Neural cell (in vitro differentiated cells): ENCODE measurements at regions not wholly inside any gene's neighbourhood (a gene's known extent, or its start where the extent isn't known, plus 50 kb on each side); places are given as distances from the start of the nearest gene placed in this dataset.

Source experiments
- CTCF ChIP-seq: fragments of 450-650 bp; IDR thresholded peaks from 2 replicates; pipeline ENCODE4 v1.5.1; 2014; ENCODE audit warnings: antibody characterized with exemption, mild to moderate bottlenecking, moderate library complexity; ENCODE audit not compliant: poor library complexity, severe bottlenecking
- EP300 ChIP-seq: fragments of 450-650 bp; conservative IDR thresholded peaks from 2 replicates; pipeline ENCODE4 v1.6.1; 2014; ENCODE audit warnings: antibody characterized with exemption, mild to moderate bottlenecking, moderate library complexity; ENCODE audit not compliant: poor library complexity, severe bottlenecking
- EZH2 ChIP-seq: fragments of 200-600, 300-800 bp; shearing (Covaris generic), sonication (generic); IDR thresholded peaks from 2 replicates; pipeline ENCODE4 v1.6.1; 2014; ENCODE audit warnings: antibody characterized with exemption, low read length, borderline replicate concordance, mild to moderate bottlenecking; ENCODE audit not compliant: insufficient read depth, poor library complexity, severe bottlenecking
- RAD21 ChIP-seq: fragments of 450-650 bp; conservative IDR thresholded peaks from 2 replicates; pipeline ENCODE4 v1.6.1; 2014; ENCODE audit warnings: antibody characterized with exemption, mild to moderate bottlenecking, moderate library complexity
- TAF1 ChIP-seq: IDR thresholded peaks from 2 replicates; pipeline ENCODE4 v1.6.1; 2012; ENCODE audit warnings: low read depth
- TF ChIP-seq, protein P1 (sequence below): IDR thresholded peaks from 2 replicates; pipeline ENCODE4 v1.6.1; 2012; ENCODE audit warnings: borderline replicate concordance

GRCh38 chr5:158292981-158293380 is 434.0 kb upstream of the CLINT1 start:
- no peak for TF ChIP-seq CTCF
- TF ChIP-seq, protein P1, sequence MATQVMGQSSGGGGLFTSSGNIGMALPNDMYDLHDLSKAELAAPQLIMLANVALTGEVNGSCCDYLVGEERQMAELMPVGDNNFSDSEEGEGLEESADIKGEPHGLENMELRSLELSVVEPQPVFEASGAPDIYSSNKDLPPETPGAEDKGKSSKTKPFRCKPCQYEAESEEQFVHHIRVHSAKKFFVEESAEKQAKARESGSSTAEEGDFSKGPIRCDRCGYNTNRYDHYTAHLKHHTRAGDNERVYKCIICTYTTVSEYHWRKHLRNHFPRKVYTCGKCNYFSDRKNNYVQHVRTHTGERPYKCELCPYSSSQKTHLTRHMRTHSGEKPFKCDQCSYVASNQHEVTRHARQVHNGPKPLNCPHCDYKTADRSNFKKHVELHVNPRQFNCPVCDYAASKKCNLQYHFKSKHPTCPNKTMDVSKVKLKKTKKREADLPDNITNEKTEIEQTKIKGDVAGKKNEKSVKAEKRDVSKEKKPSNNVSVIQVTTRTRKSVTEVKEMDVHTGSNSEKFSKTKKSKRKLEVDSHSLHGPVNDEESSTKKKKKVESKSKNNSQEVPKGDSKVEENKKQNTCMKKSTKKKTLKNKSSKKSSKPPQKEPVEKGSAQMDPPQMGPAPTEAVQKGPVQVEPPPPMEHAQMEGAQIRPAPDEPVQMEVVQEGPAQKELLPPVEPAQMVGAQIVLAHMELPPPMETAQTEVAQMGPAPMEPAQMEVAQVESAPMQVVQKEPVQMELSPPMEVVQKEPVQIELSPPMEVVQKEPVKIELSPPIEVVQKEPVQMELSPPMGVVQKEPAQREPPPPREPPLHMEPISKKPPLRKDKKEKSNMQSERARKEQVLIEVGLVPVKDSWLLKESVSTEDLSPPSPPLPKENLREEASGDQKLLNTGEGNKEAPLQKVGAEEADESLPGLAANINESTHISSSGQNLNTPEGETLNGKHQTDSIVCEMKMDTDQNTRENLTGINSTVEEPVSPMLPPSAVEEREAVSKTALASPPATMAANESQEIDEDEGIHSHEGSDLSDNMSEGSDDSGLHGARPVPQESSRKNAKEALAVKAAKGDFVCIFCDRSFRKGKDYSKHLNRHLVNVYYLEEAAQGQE: no peak
- TF ChIP-seq EP300: no peak
- no peak for TF ChIP-seq EZH2
- no peak for TF ChIP-seq RAD21
- TF ChIP-seq TAF1: no peak
